ENCODE measurements at regions not wholly inside any gene's neighbourhood (a gene's known extent, or its start where the extent isn't known, plus 50 kb on each side); places are given as distances from the start of the nearest gene placed in this dataset.

GRCh38 chr2:220955776-220956175, 616.3 kb downstream of the EPHA4 start:
- CTCF ChIA-PET = no interaction called here
- no peak for TF ChIP-seq CTCF (IDR thresholded peaks at IDR 0.05)
- no peaks in the 10 kb centered on the region for H3K4me1 ChIP-seq (ENCODE audit: insufficient read depth, low read length)
- H3K4me3 ChIP-seq (ENCODE audit: low read length) = no peak overlapping the region
- Mint-ChIP-seq H3K27me3 (peaks cover 6% of the 10 kb centered on the region), H3K4me3 (no peak overlapping the region), H3K4me1 (ENCODE audit: low read depth) (no peaks in the 10 kb centered on the region), H3K36me3 (ENCODE audit: low read depth) (no peaks in the 10 kb centered on the region), H3K9me3 (peaks cover 2% of the 10 kb centered on the region), H3K27ac (no peak overlapping the region)
- H3K36me3 ChIP-seq (ENCODE audit: insufficient read depth, low read length) = no peaks in the 10 kb centered on the region
- intact Hi-C loops (cut with DNase I, micrococcal nuclease) = no loop called here
- ATAC-seq (ENCODE audit: poor library complexity) (no peak), DNase-seq (no peak)
- POLR2A ChIA-PET = no interaction called here
- H3K9me3 ChIP-seq (ENCODE audit: control insufficient read depth in 1 of 2, insufficient read depth in 1 of 2, low read length in 2 of 2) = no peaks in the 10 kb centered on the region
- no peaks in the 10 kb centered on the region for H3K27me3 ChIP-seq (ENCODE audit: control insufficient read depth in 1 of 2, insufficient read depth in 2 of 2, low read length in 2 of 2)
- no peak overlapping the region for H3K27ac ChIP-seq (ENCODE audit: low read depth in 1 of 2, low read length in 2 of 2)

- Mint-ChIP-seq H3K4me1 (ENCODE audit: low read depth) (no peaks in the 10 kb centered on the region), H3K27ac (no peak overlapping the region), H3K9me3 (peaks cover 2% of the 10 kb centered on the region), H3K27me3 (peaks cover 6% of the 10 kb centered on the region), H3K4me3 (no peak overlapping the region), H3K36me3 (ENCODE audit: low read depth) (no peaks in the 10 kb centered on the region)
- TF ChIP-seq CTCF (IDR thresholded peaks at IDR 0.05) = no peak
- POLR2A ChIA-PET = no interaction called here
- no peak overlapping the region for H3K27ac ChIP-seq (ENCODE audit: low read depth in 1 of 2, low read length in 2 of 2)
- CTCF ChIA-PET = no interaction called here
- H3K4me3 ChIP-seq (ENCODE audit: low read length) = no peak overlapping the region
- H3K4me1 ChIP-seq (ENCODE audit: insufficient read depth, low read length) = no peaks in the 10 kb centered on the region
- DNase-seq (no peak), ATAC-seq (ENCODE audit: poor library complexity) (no peak)
- no peaks in the 10 kb centered on the region for H3K27me3 ChIP-seq (ENCODE audit: control insufficient read depth in 1 of 2, insufficient read depth in 2 of 2, low read length in 2 of 2)
- no peaks in the 10 kb centered on the region for H3K9me3 ChIP-seq (ENCODE audit: control insufficient read depth in 1 of 2, insufficient read depth in 1 of 2, low read length in 2 of 2)
- intact Hi-C loops (cut with DNase I, micrococcal nuclease) = no loop called here
- H3K36me3 ChIP-seq (ENCODE audit: insufficient read depth, low read length) = no peaks in the 10 kb centered on the region
These were observed 615.7 kb downstream of the EPHA4 start for GRCh38 chr2:220956429-220956828.

- no peak overlapping the region for H3K4me3 ChIP-seq (ENCODE audit: low read length)
- no peak for TF ChIP-seq CTCF (IDR thresholded peaks at IDR 0.05)
- ATAC-seq (ENCODE audit: poor library complexity) = no peak
- H3K36me3 Mint-ChIP-seq (ENCODE audit: low read depth) = no peaks in the 10 kb centered on the region
- H3K9me3 Mint-ChIP-seq = no peaks in the 10 kb centered on the region
- H3K27me3 ChIP-seq (ENCODE audit: control insufficient read depth in 1 of 2, insufficient read depth in 2 of 2, low read length in 2 of 2) = no peaks in the 10 kb centered on the region
- no peak for DNase-seq
- no peak overlapping the region for H3K27ac Mint-ChIP-seq
- no peaks in the 10 kb centered on the region for H3K4me1 ChIP-seq (ENCODE audit: insufficient read depth, low read length)
- no peak overlapping the region for H3K4me3 Mint-ChIP-seq
- no peaks in the 10 kb centered on the region for H3K9me3 ChIP-seq (ENCODE audit: control insufficient read depth in 1 of 2, insufficient read depth in 1 of 2, low read length in 2 of 2)
- POLR2A ChIA-PET = interaction anchor here (0.6 kb wide), 1 partner anchor 8 kb away, joined by 3 read pairs; no protein-coding TSS in a partner anchor
- no peak overlapping the region for H3K27ac ChIP-seq (ENCODE audit: low read depth in 1 of 2, low read length in 2 of 2)
- H3K36me3 ChIP-seq (ENCODE audit: insufficient read depth, low read length) = no peaks in the 10 kb centered on the region
- intact Hi-C loops (cut with DNase I, micrococcal nuclease) = no loop called here
- CTCF ChIA-PET = interaction anchor here (0.7 kb wide), 1 partner anchor 16 kb away, joined by 3 read pairs; no protein-coding TSS in a partner anchor
- no peaks in the 10 kb centered on the region for H3K4me1 Mint-ChIP-seq (ENCODE audit: low read depth)
- peaks cover 6% of the 10 kb centered on the region for H3K27me3 Mint-ChIP-seq
These were observed 612.7 kb downstream of the EPHA4 start for GRCh38 chr2:220959391-220959802.
